ENCODE measurements at regions not wholly inside any gene's neighbourhood (a gene's known extent, or its start where the extent isn't known, plus 50 kb on each side); places are given as distances from the start of the nearest gene placed in this dataset.

DNA sequence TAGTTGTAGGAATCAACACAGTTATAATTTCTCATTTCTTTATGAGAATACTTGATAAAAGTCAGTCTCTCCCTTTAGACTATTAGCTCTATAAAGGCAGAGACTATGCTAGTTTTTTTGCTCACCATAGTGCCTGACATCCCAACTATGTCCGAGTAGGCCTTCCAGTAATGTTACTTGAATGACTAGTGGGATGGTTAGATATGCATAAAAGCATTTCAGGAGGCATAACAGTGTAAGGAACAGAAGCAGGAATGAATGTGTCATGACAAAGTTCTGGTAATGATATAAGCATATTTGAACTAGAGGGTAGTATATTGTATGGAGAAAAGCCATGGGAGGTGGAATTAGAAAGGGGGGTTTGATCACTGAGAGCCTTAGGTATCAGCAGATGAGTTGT lies 77.4 kb upstream of the C5orf46 start:
- TF ChIP-seq EZH2 (IDR thresholded peaks at IDR 0.05; ENCODE audit: borderline replicate concordance) (no peak), CTCF (IDR thresholded peaks at IDR 0.05; ENCODE audit: poor library complexity) (no peak), EZH2phosphoT487 (IDR thresholded peaks at IDR 0.05; ENCODE audit: low read depth, severe bottlenecking, unreplicated experiment) (no peak)

Data from hepatocyte (in vitro differentiated cells).